Suprapubic skin (tissue), 3 donors: ENCODE measurements at regions not wholly inside any gene's neighbourhood (a gene's known extent, or its start where the extent isn't known, plus 50 kb on each side); places are given as distances from the start of the nearest gene placed in this dataset.

Source experiments
- EP300 ChIP-seq: sonication (generic); formaldehyde crosslinking; IDR thresholded peaks from one replicate; pipeline ENCODE4 v1.6.1; 2017; ENCODE audit warnings: antibody characterized with exemption
- POLR2A ChIP-seq, 2 donors: fragments of 450-650 bp; IDR thresholded peaks; one replicate each; pipeline ENCODE4 v1.6.1; 2017; ENCODE audit warnings: antibody characterized with exemption in 2 of 2, mild to moderate bottlenecking in 2 of 2, moderate library complexity in 2 of 2
- TF ChIP-seq, protein P1 (sequence below), 2 donors: fragments of 200-600 bp in 1 of 2; fragments of 450-650 bp in 1 of 2; sonication (generic) in 1 of 2; IDR thresholded peaks; one replicate each; pipeline ENCODE4 v1.5.1; 2016 to 2019; ENCODE audit warnings: antibody characterized with exemption in 2 of 2, mild to moderate bottlenecking in 1 of 2, moderate library complexity in 1 of 2

GRCh38 chr12:31783996-31784645 lies 55.3 kb upstream of the AMN1 start:
- TF ChIP-seq, protein P1, sequence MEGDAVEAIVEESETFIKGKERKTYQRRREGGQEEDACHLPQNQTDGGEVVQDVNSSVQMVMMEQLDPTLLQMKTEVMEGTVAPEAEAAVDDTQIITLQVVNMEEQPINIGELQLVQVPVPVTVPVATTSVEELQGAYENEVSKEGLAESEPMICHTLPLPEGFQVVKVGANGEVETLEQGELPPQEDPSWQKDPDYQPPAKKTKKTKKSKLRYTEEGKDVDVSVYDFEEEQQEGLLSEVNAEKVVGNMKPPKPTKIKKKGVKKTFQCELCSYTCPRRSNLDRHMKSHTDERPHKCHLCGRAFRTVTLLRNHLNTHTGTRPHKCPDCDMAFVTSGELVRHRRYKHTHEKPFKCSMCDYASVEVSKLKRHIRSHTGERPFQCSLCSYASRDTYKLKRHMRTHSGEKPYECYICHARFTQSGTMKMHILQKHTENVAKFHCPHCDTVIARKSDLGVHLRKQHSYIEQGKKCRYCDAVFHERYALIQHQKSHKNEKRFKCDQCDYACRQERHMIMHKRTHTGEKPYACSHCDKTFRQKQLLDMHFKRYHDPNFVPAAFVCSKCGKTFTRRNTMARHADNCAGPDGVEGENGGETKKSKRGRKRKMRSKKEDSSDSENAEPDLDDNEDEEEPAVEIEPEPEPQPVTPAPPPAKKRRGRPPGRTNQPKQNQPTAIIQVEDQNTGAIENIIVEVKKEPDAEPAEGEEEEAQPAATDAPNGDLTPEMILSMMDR (IDR thresholded peaks at IDR 0.05) = no peak
- TF ChIP-seq POLR2A (IDR thresholded peaks at IDR 0.05) (no peak), EP300 (no peak)
